A549 (cell line): ENCODE measurements at regions not wholly inside any gene's neighbourhood (a gene's known extent, or its start where the extent isn't known, plus 50 kb on each side); places are given as distances from the start of the nearest gene placed in this dataset.

ENCODE experiments used
- ATAC-seq, 2 experiments: fragments of 200-7000 bp in 1 of 2; fragments of >200 bp in 1 of 2; cut with Nextera tagmentation in 1 of 2; cut with Tn5 transposase in 1 of 2; 3 replicates each; pipeline versions ENCODE4 v1.8.0 to v1.9.1; 2018 to 2020; ENCODE audit warnings: mild to moderate bottlenecking in 1 of 2, moderate library complexity in 1 of 2
- CTCF ChIA-PET: fragments of 300-600 bp; sonication (Branson Sonifier 250); formaldehyde crosslinking; extraction: SDS; loops from one replicate; lab custom pipeline; 2021; ENCODE audit warnings: antibody characterized with exemption, inconsistent platforms; lab: Yijun Ruan, JAX
- POLR2A ChIA-PET: fragments of 350-600 bp; formaldehyde crosslinking; extraction: SDS; loops from one replicate; lab custom pipeline; 2021; ENCODE audit warnings: antibody characterized with exemption, inconsistent platforms; lab: Yijun Ruan, JAX
- DNase-seq, 2 experiments: peaks; one replicate each; pipeline versions ENCODE4 v3.0.0 to v3.0.0-alpha.2; 2011 to 2016; ENCODE audit warnings: low read depth in 1 of 2, low spot score in 1 of 2
- FAIRE-seq: peaks from 2 replicates; lab custom pipeline; 2011; peaks lifted over from hg19 to GRCh38; lab: Jason Lieb, UNC
- H3K27ac ChIP-seq, 2 experiments: fragments of >200 bp; sonication (Bioruptor Twin); formaldehyde crosslinking; 3 replicates each; pipeline ENCODE4 v1.5.1; 2016 to 2017
- H3K4me1 ChIP-seq: fragments of >200 bp; sonication (Bioruptor Twin); formaldehyde crosslinking; 3 replicates; pipeline ENCODE4 v1.6.1; 2016
- H3K4me2 ChIP-seq: fragments of >200 bp; sonication (Bioruptor Twin); formaldehyde crosslinking; 3 replicates; pipeline ENCODE4 v1.6.1; 2016
- H3K4me3 ChIP-seq: fragments of >200 bp; sonication (Bioruptor Twin); formaldehyde crosslinking; 3 replicates; pipeline ENCODE4 v1.5.1; 2016
- H3K9me3 ChIP-seq: fragments of >200 bp; sonication (Bioruptor Twin); formaldehyde crosslinking; 3 replicates; pipeline ENCODE4 v1.6.1; 2016
- CBX2 ChIP-seq: fragments of 200-600 bp; sonication (generic); IDR thresholded peaks from 2 replicates; pipeline ENCODE4 v1.6.1; 2016; ENCODE audit warnings: low read depth, mild to moderate bottlenecking, borderline replicate concordance
- CEBPB ChIP-seq, 2 experiments: fragments of >200 bp in 1 of 2; sonication (Bioruptor Twin) in 1 of 2; formaldehyde crosslinking in 1 of 2; IDR thresholded peaks; 2 replicates each; pipeline ENCODE4 v1.6.1; 2012 to 2016
- CHD2 ChIP-seq: fragments of 150-350 bp; IDR thresholded peaks from 2 replicates; pipeline ENCODE4 v1.6.1; 2014; ENCODE audit warnings: low read length; ENCODE audit not compliant: partially characterized antibody
- CHD4 ChIP-seq: fragments of 200-600 bp; sonication (generic); IDR thresholded peaks from 2 replicates; pipeline ENCODE4 v1.6.1; 2016; ENCODE audit warnings: antibody characterized with exemption, mild to moderate bottlenecking, borderline replicate concordance
- EHF ChIP-seq: fragments of 250-450 bp; sonication (Bioruptor Pico); IDR thresholded peaks from 2 replicates; pipeline ENCODE4 v1.5.0; 2020; ENCODE audit warnings: mild to moderate bottlenecking
- EHMT2 ChIP-seq: fragments of 200-600 bp; sonication (generic); IDR thresholded peaks from 2 replicates; pipeline ENCODE4 v1.6.1; 2016; ENCODE audit warnings: antibody characterized with exemption, low read depth, mild to moderate bottlenecking, moderate library complexity
- ELK1 ChIP-seq: fragments of 150-350 bp; IDR thresholded peaks from 2 replicates; pipeline ENCODE4 v1.6.1; 2014; ENCODE audit warnings: low read depth, mild to moderate bottlenecking, low read length
- EP300 ChIP-seq, 2 experiments: fragments of >200 bp; sonication (Bioruptor Twin); formaldehyde crosslinking; IDR thresholded peaks; 2 replicates in 1 of 2; 3 replicates in 1 of 2; pipeline ENCODE4 v1.6.1; 2016 to 2017
- FOSB ChIP-seq: fragments of 250-450 bp; sonication (Bioruptor Pico); IDR thresholded peaks from 2 replicates; pipeline ENCODE4 v1.5.0; 2020; ENCODE audit warnings: mild to moderate bottlenecking, moderate library complexity
- FOXS1 ChIP-seq: fragments of 250-450 bp; sonication (Bioruptor Pico); IDR thresholded peaks from 2 replicates; pipeline ENCODE4 v1.5.0; 2020; ENCODE audit warnings: mild to moderate bottlenecking, moderate library complexity
- HDAC2 ChIP-seq: fragments of 200-600 bp; sonication (generic); IDR thresholded peaks from 2 replicates; pipeline ENCODE4 v1.6.1; 2016
- HOXA7 ChIP-seq: fragments of 250-450 bp; sonication (Bioruptor Pico); IDR thresholded peaks from 2 replicates; pipeline ENCODE4 v1.5.0; 2020; ENCODE audit warnings: mild to moderate bottlenecking, moderate library complexity
- HOXB13 ChIP-seq: fragments of 250-450 bp; sonication (Bioruptor Pico); IDR thresholded peaks from 2 replicates; pipeline ENCODE4 v1.5.0; 2020; ENCODE audit warnings: low read depth, mild to moderate bottlenecking, moderate library complexity
- JUN ChIP-seq, 2 experiments: fragments of >200 bp; sonication (Bioruptor Twin); formaldehyde crosslinking; IDR thresholded peaks; 2 replicates in 1 of 2; 3 replicates in 1 of 2; pipeline ENCODE4 v1.6.1; 2016 to 2017
- JUNB ChIP-seq: fragments of >200 bp; sonication (Bioruptor Twin); formaldehyde crosslinking; IDR thresholded peaks from 2 replicates; pipeline ENCODE4 v1.6.1; 2016
- KDM5A ChIP-seq: fragments of 200-600 bp; sonication (generic); IDR thresholded peaks from 2 replicates; pipeline ENCODE4 v1.6.1; 2016; ENCODE audit warnings: antibody characterized with exemption, mild to moderate bottlenecking
- MAFK ChIP-seq: fragments of 450-650 bp; IDR thresholded peaks from 2 replicates; pipeline ENCODE4 v1.6.1; 2014; ENCODE audit not compliant: partially characterized antibody
- MAX ChIP-seq: IDR thresholded peaks from 2 replicates; pipeline ENCODE4 v1.6.1; 2012
- MAZ ChIP-seq: fragments of 150-350 bp; IDR thresholded peaks from 2 replicates; pipeline ENCODE4 v1.6.1; 2014; ENCODE audit warnings: antibody characterized with exemption, low read depth, low read length, borderline replicate concordance
- NFE2L2 ChIP-seq: fragments of 150-350 bp; conservative IDR thresholded peaks from 2 replicates; pipeline ENCODE4 v1.6.1; 2014; ENCODE audit warnings: low read length
- NPAS2 ChIP-seq: fragments of 250-450 bp; sonication (Bioruptor Pico); IDR thresholded peaks from 2 replicates; pipeline ENCODE4 v1.8.0; 2022; ENCODE audit warnings: mild to moderate bottlenecking, moderate library complexity, borderline replicate concordance
- PBX3 ChIP-seq: IDR thresholded peaks from 2 replicates; pipeline ENCODE4 v1.6.1; 2012
- POLR2A ChIP-seq: IDR thresholded peaks from 2 replicates; pipeline ENCODE4 v1.6.1; 2012; ENCODE audit warnings: mild to moderate bottlenecking, low read length
- POLR2AphosphoS2 ChIP-seq: conservative IDR thresholded peaks from 2 replicates; pipeline ENCODE4 v1.6.1; 2012; ENCODE audit warnings: low read length, improper control_type of control experiment, inconsistent platforms
- RARB ChIP-seq: fragments of 250-450 bp; sonication (Bioruptor Pico); IDR thresholded peaks from 2 replicates; pipeline ENCODE4 v1.8.0; 2021; ENCODE audit warnings: mild to moderate bottlenecking, moderate library complexity
- RNF2 ChIP-seq: fragments of 200-600 bp; sonication (generic); IDR thresholded peaks from 2 replicates; pipeline ENCODE4 v1.6.1; 2016; ENCODE audit warnings: low read depth, mild to moderate bottlenecking, antibody characterized with exemption, moderate library complexity, borderline replicate concordance
- TFCP2L1 ChIP-seq: fragments of 250-450 bp; sonication (Bioruptor Pico); IDR thresholded peaks from 2 replicates; pipeline ENCODE4 v1.5.0; 2021; ENCODE audit warnings: mild to moderate bottlenecking
- TP53 ChIP-seq: fragments of 250-450 bp; sonication (Bioruptor Pico); IDR thresholded peaks from 2 replicates; pipeline ENCODE4 v1.5.0; 2021; ENCODE audit warnings: mild to moderate bottlenecking, moderate library complexity
- ZC3H11A ChIP-seq: fragments of 450-650 bp; IDR thresholded peaks from 2 replicates; pipeline ENCODE4 v1.6.1; 2014; ENCODE audit warnings: antibody characterized with exemption, mild to moderate bottlenecking
- ZNF302 ChIP-seq: fragments of 250-450 bp; sonication (Bioruptor Pico); IDR thresholded peaks from 2 replicates; pipeline ENCODE4 v1.9.0; 2021; ENCODE audit warnings: inconsistent platforms, mild to moderate bottlenecking, moderate library complexity
- WGBS: methylation state at CpG from one replicate; pipeline ENCODE4 v1.1.6; 2017; ENCODE audit errors: missing lambda C conversion rate; 5-methylcytosine and 5-hydroxymethylcytosine counted together
- TF ChIP-seq, protein P1 (sequence below): IDR thresholded peaks from 2 replicates; pipeline ENCODE4 v1.6.1; 2012; ENCODE audit warnings: low read depth, borderline replicate concordance

DNA sequence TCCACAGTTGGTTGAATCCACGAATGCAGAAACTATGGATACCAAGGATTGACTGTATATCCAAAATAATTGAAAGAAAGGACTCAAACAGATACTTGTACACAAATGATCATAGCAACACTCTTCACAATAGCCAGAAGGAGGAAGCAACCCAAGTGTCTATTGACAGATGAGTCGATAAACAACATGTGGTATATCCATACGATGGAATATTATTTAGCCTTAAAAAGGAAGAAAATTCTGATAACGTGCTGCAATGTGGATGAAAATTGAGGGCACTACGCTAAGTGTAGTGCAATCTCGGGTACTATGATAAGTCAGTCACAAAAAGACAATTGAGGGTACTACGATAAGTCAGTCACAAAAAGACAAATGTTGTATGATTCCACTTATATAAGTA is 83.6 kb upstream of the CPEB4 start:
- POLR2A ChIA-PET: no interaction called here
- CTCF ChIA-PET: no interaction called here

GRCh38 chr5:173806270-173807035 is 81.7 kb upstream of the CPEB4 start:
- FAIRE-seq (no peak), DNase-seq (peak in 1 of 2 experiments; percentile 81), ATAC-seq (peak; percentile 73 to 74)
- Histone ChIP-seq H3K4me3 (no peak overlapping the region), H3K9me3 (peaks cover 10% of the 10 kb centered on the region; the same call in 2 of the 3 replicates), H3K27ac (peak overlapping the region; percentile 74 to 83), H3K4me2 (peak overlapping the region; percentile 55), H3K4me1 (peaks cover 56% of the 10 kb centered on the region)
- POLR2A ChIA-PET: interaction anchor here (0.7 to 1.8 kb wide), 4 partner anchors 18 to 82 kb away, joined by 3 to 5 read pairs (median 3); partner anchors contain the start of gene CPEB4
- 27% methylated on average over 7 of the region's 7 CpGs for WGBS
- CTCF ChIA-PET: interaction anchor here (0.8 to 1.3 kb wide), 2 partner anchors 19 to 119 kb away, joined by 3 to 4 read pairs; no protein-coding TSS in a partner anchor
- TF ChIP-seq CEBPB (IDR thresholded peaks at IDR 0.05) (peak; percentile 59 to 76), MAFK (no peak), POLR2AphosphoS2 (no peak), HDAC2 (no peak), MAZ (no peak), RNF2 (no peak), RARB (CRISPR knock-in tag) (no peak), JUNB (peak; percentile 43), ZC3H11A (no peak), NPAS2 (CRISPR knock-in tag) (no peak), TFCP2L1 (CRISPR knock-in tag) (no peak), NFE2L2 (no peak), EHMT2 (no peak), HOXB13 (CRISPR knock-in tag) (no peak), PBX3 (no peak), POLR2A (no peak), FOSB (CRISPR knock-in tag) (no peak), KDM5A (no peak), ZNF302 (CRISPR knock-in tag) (no peak), CHD4 (no peak), EHF (CRISPR knock-in tag) (no peak), JUN (IDR thresholded peaks at IDR 0.05) (peak; percentile 38 to 47; a peak in 1 of 5 replicates)
- TF ChIP-seq, protein P1, sequence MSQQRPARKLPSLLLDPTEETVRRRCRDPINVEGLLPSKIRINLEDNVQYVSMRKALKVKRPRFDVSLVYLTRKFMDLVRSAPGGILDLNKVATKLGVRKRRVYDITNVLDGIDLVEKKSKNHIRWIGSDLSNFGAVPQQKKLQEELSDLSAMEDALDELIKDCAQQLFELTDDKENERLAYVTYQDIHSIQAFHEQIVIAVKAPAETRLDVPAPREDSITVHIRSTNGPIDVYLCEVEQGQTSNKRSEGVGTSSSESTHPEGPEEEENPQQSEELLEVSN: no peak

More for the DNA sequence above, 83.6 kb upstream of the CPEB4 start:
- no peak for DNase-seq
- ATAC-seq: no peak
- H3K4me3 ChIP-seq: no peak overlapping the region
- H3K4me2 ChIP-seq: no peak overlapping the region
- TF ChIP-seq CBX2 (no peak), ELK1 (no peak), ZNF302 (CRISPR knock-in tag) (no peak), EHF (CRISPR knock-in tag) (no peak), HOXA7 (CRISPR knock-in tag) (no peak), CHD2 (no peak), ZC3H11A (no peak), KDM5A (no peak), TP53 (no peak), MAX (no peak), EP300 (IDR thresholded peaks at IDR 0.05) (no peak), FOXS1 (CRISPR knock-in tag) (no peak), RARB (CRISPR knock-in tag) (no peak), PBX3 (no peak)
- TF ChIP-seq, protein P1: no peak
- TF ChIP-seq, all 56 proteins: peak for 0
- Histone ChIP-seq H3K27ac (peak overlapping the region; percentile 83 to 87; a peak in 4 of 6 replicates), H3K4me1 (peaks cover 56% of the 10 kb centered on the region), H3K9me3 (peaks cover 10% of the 10 kb centered on the region; the same call in 2 of the 3 replicates)
- no peak for FAIRE-seq
- 82% methylated on average over 7 of the region's 7 CpGs for WGBS
